ENCODE measurements at regions not wholly inside any gene's neighbourhood (a gene's known extent, or its start where the extent isn't known, plus 50 kb on each side); places are given as distances from the start of the nearest gene placed in this dataset.

GRCh38 chr2:52933878-52934277 is 833.7 kb upstream of the CHAC2 start:
- peaks cover 16% of the 10 kb centered on the region for H3K4me1 Mint-ChIP-seq (ENCODE audit: low read depth)
- H3K27ac Mint-ChIP-seq: peak overlapping the region; percentile 80
- H3K9me3 Mint-ChIP-seq (ENCODE audit: low read depth): peaks cover 12% of the 10 kb centered on the region
- peaks cover 2% of the 10 kb centered on the region for H3K36me3 Mint-ChIP-seq (ENCODE audit: insufficient read depth)
- DNase-seq (ENCODE audit: low spot score, unreplicated experiment): no peak
- TF ChIP-seq CTCF (IDR thresholded peaks at IDR 0.05; ENCODE audit: unreplicated experiment): no peak
- no peak overlapping the region for H3K4me3 Mint-ChIP-seq (ENCODE audit: low read depth)
- no peaks in the 10 kb centered on the region for H3K27me3 Mint-ChIP-seq

- no peak for TF ChIP-seq CTCF (IDR thresholded peaks at IDR 0.05; ENCODE audit: unreplicated experiment)
- Mint-ChIP-seq H3K36me3 (ENCODE audit: insufficient read depth) (peaks cover 2% of the 10 kb centered on the region), H3K4me1 (ENCODE audit: low read depth) (peaks cover 16% of the 10 kb centered on the region)
These were observed 835.9 kb upstream of the CHAC2 start for GRCh38 chr2:52931660-52932059.

GRCh38 chr2:52929412-52929811 is 838.2 kb upstream of the CHAC2 start:
- Mint-ChIP-seq H3K36me3 (ENCODE audit: insufficient read depth) (peaks cover 2% of the 10 kb centered on the region), H3K4me3 (ENCODE audit: low read depth) (no peak overlapping the region)
- no peak for TF ChIP-seq CTCF (IDR thresholded peaks at IDR 0.05; ENCODE audit: unreplicated experiment)

More at GRCh38 chr2:52931660-52932059, 835.9 kb upstream of the CHAC2 start:
- no peak overlapping the region for H3K4me3 Mint-ChIP-seq (ENCODE audit: low read depth)
- no peak overlapping the region for H3K27ac Mint-ChIP-seq
- H3K9me3 Mint-ChIP-seq (ENCODE audit: low read depth): peaks cover 16% of the 10 kb centered on the region
- no peaks in the 10 kb centered on the region for H3K27me3 Mint-ChIP-seq
- DNase-seq (ENCODE audit: low spot score, unreplicated experiment): no peak

GRCh38 chr2:52919673-52920072 is 847.9 kb upstream of the CHAC2 start:
- Mint-ChIP-seq H3K36me3 (ENCODE audit: insufficient read depth) (no peaks in the 10 kb centered on the region), H3K9me3 (ENCODE audit: low read depth) (no peaks in the 10 kb centered on the region), H3K27me3 (no peaks in the 10 kb centered on the region), H3K27ac (no peak overlapping the region), H3K4me3 (ENCODE audit: low read depth) (no peak overlapping the region), H3K4me1 (ENCODE audit: low read depth) (peaks cover 3% of the 10 kb centered on the region)
- DNase-seq (ENCODE audit: low spot score, unreplicated experiment): no peak
- TF ChIP-seq CTCF (IDR thresholded peaks at IDR 0.05; ENCODE audit: unreplicated experiment): no peak

More at GRCh38 chr2:52929412-52929811, 838.2 kb upstream of the CHAC2 start:
- Mint-ChIP-seq H3K9me3 (ENCODE audit: low read depth) (peaks cover 16% of the 10 kb centered on the region), H3K27me3 (no peaks in the 10 kb centered on the region), H3K4me1 (ENCODE audit: low read depth) (peaks cover 4% of the 10 kb centered on the region), H3K27ac (no peak overlapping the region)
- no peak for DNase-seq (ENCODE audit: low spot score, unreplicated experiment)

- Mint-ChIP-seq H3K36me3 (ENCODE audit: insufficient read depth) (no peaks in the 10 kb centered on the region), H3K27me3 (no peaks in the 10 kb centered on the region)
These were observed 849.1 kb upstream of the CHAC2 start for GRCh38 chr2:52918551-52918950.

More at GRCh38 chr2:52918551-52918950, 849.1 kb upstream of the CHAC2 start:
- H3K4me1 Mint-ChIP-seq (ENCODE audit: low read depth): peaks cover 3% of the 10 kb centered on the region
- H3K9me3 Mint-ChIP-seq (ENCODE audit: low read depth): no peaks in the 10 kb centered on the region
- no peak for DNase-seq (ENCODE audit: low spot score, unreplicated experiment)
- no peak for TF ChIP-seq CTCF (IDR thresholded peaks at IDR 0.05; ENCODE audit: unreplicated experiment)
- no peak overlapping the region for H3K27ac Mint-ChIP-seq
- H3K4me3 Mint-ChIP-seq (ENCODE audit: low read depth): no peak overlapping the region

All from progenitor cell of endocrine pancreas (in vitro differentiated cells).